ENCODE measurements at regions not wholly inside any gene's neighbourhood (a gene's known extent, or its start where the extent isn't known, plus 50 kb on each side); places are given as distances from the start of the nearest gene placed in this dataset.

GRCh38 chr10:29127731-29128130 is 161.1 kb upstream of the LYZL1 start:
- TF ChIP-seq CTCF (conservative IDR thresholded peaks at IDR 0.05 in 1 of 2, IDR thresholded peaks at IDR 0.05 in 1 of 2; ENCODE audit: low read depth in 1 of 2, low read length in 2 of 2) (no peak), EZH2 (IDR thresholded peaks at IDR 0.05; ENCODE audit: low read length, missing control alignments) (no peak)

Data from fibroblast of lung (primary cell).